Erythroblast (primary cell): ENCODE measurements at regions not wholly inside any gene's neighbourhood (a gene's known extent, or its start where the extent isn't known, plus 50 kb on each side); places are given as distances from the start of the nearest gene placed in this dataset.
"Not testable (repeated sequence)": the region's sequence is repeated elsewhere in the genome, so short reads cannot be mapped to it uniquely, and the experiment has no call there.

ENCODE experiments used
- DNase-seq, 2 experiments: peaks; one replicate each; lab custom pipeline; 2025; lab: John Stamatoyannopoulos, UW
- GATA1 ChIP-seq: IDR thresholded peaks from 2 replicates; pipeline ENCODE4 v1.6.1; 2011; ENCODE audit warnings: low read depth, mild to moderate bottlenecking, control low read depth, low read length, moderate library complexity
- POLR2A ChIP-seq: IDR thresholded peaks from 2 replicates; pipeline ENCODE4 v1.6.1; 2011; ENCODE audit warnings: mild to moderate bottlenecking, low read length

GRCh38 chr12:46901464-46902205, 75.8 kb upstream of the SLC38A4 start:
- TF ChIP-seq GATA1 (no peak), POLR2A (no peak)
- DNase-seq: no peak

GRCh38 chr12:46903058-46903457, 77.3 kb upstream of the SLC38A4 start:
- no peak for DNase-seq
- TF ChIP-seq POLR2A (no peak), GATA1 (no peak)

GRCh38 chr12:46904406-46905238, 78.8 kb upstream of the SLC38A4 start:
- DNase-seq: no peak
- TF ChIP-seq POLR2A (no peak), GATA1 (no peak)

GRCh38 chr12:46905239-46905627, 79.4 kb upstream of the SLC38A4 start:
- not testable (repeated sequence) for DNase-seq

- no peak for TF ChIP-seq POLR2A
- no peak for TF ChIP-seq GATA1
- DNase-seq: no peak
Observed at GRCh38 chr12:46907791-46908190, 82.0 kb upstream of the SLC38A4 start.

- TF ChIP-seq POLR2A: no peak
- TF ChIP-seq GATA1: no peak
- no peak for DNase-seq
Observed at GRCh38 chr12:46908236-46908935, 82.6 kb upstream of the SLC38A4 start.

DNA sequence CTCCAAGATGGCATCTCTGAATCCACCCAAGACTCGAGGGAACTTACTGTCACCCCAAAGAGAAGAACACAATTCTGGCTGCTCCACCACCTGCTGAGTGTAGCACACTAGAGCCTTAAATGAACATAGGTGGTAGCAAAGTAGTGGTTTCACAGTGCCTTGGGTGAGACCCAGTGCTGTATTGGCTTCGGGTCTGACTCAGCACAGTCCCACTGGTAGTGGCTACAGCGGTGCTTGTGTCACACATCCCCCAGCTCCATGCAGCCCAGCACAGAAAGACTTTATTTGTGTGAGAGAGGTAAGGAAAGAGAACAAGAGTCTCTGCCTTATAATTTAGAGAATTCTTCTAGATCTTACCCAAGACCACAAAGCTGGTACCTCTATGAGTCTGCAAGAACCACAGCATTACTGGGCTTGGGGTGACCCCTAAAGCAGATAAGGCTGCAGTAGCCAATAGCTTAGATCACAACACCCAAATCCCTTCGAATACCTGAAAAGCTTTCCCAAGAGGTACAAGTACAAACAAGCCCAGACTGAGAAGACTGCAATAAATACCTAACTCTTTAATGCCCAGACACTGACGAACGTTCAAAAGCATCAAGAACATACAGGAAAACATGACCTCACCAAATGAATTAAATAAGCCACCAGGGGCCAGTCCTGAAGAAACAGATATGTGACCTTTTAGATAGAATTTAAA, 83.3 kb upstream of the SLC38A4 start:
- no peak for TF ChIP-seq GATA1
- TF ChIP-seq POLR2A: no peak
- no peak for DNase-seq

DNA sequence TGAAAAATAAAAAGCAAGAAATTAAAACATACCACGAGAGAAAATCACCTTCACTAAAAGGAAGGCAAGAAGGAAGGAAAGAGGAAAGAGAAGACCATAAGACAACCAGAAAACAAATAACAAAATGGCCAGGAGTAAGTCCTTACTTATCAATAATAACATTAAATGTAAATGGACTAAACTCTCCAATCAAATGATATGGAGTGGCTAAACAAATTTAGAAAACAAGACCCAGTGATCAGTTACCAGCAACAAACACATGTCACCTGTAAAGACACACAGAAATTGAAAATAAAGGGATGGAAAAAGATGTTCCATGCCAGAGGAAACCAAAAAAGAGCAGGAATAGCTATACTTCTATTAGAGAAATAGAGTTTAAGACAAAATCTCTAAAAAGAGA, 85.0 kb upstream of the SLC38A4 start:
- no peak for DNase-seq
- no peak for TF ChIP-seq GATA1
- no peak for TF ChIP-seq POLR2A

- no peak for DNase-seq
- no peak for TF ChIP-seq GATA1
- no peak for TF ChIP-seq POLR2A
Observed at GRCh38 chr12:46914336-46914735, 88.5 kb upstream of the SLC38A4 start.

GRCh38 chr12:46915082-46915481, 89.3 kb upstream of the SLC38A4 start:
- DNase-seq: no peak
- TF ChIP-seq POLR2A (no peak), GATA1 (no peak)

DNA sequence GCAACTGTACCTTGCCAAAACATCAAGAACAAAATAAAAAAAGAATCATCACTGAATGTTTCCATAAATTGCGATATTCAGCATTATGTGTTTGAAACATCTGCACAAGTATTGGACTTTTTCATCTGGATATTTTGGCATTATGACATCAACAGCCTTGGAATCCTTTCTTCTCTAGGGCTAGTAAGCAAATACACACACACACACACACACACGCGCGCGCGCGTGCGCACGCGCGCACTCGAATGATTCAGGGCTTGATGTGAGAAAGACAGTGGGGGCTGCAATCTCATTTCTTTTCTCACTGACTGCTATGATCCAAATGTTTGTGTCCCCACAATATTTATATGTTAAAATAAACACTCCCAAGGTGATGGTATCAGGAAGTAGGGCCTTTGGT, 90.0 kb upstream of the SLC38A4 start:
- TF ChIP-seq POLR2A (no peak), GATA1 (no peak)
- no peak for DNase-seq

DNA sequence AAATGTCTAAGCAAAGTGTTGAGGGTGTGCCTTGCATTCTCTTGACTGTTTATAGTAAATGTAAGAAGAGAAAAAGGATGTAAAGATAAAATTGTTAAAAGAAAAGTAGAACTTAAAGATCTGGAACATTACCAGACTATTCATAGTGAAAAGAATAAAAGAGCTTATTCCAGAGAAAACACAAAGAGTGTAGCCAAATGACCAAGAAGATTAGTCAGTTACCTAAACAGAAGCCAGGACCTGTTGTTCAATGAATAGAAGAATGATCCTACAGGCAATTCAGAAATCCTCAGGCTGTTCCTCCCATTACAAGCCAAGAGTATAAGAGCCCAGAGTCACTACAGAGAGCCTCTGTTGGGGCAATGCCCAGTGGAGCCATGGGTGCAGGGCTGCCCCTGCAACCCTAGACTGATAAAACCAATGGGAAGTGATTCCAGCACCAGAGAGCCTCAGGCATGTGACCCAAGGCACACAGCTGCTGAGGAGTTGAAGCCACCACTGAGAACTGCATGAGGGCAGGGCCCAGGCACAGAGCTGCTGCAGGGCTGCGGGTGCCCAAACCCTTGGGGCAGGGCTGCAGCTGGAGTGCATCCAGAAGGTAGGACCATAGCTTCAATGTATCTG, 91.1 kb upstream of the SLC38A4 start:
- no peak for TF ChIP-seq GATA1
- no peak for TF ChIP-seq POLR2A

DNA sequence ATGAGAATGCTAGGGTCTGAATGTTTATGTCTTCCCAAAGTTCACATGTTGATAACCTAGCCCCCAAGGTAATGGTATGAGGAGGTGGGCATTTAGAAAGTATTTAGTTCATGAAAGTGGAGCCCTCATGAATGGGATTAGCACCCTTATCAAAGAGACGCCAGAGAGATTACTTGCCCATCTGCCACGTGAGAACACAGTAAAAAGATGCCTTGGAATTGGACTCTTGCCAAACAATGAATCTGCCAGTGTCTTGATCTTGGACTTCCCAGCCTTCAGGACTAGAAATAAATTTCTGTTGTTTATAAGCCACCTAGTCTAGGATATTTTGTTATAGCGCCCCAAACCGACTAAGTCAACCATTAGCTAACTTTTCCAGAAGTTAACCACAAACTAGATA, 92.0 kb upstream of the SLC38A4 start:
- TF ChIP-seq POLR2A: no peak
- no peak for TF ChIP-seq GATA1

More for the DNA sequence above, 91.1 kb upstream of the SLC38A4 start:
- no peak for DNase-seq

DNA sequence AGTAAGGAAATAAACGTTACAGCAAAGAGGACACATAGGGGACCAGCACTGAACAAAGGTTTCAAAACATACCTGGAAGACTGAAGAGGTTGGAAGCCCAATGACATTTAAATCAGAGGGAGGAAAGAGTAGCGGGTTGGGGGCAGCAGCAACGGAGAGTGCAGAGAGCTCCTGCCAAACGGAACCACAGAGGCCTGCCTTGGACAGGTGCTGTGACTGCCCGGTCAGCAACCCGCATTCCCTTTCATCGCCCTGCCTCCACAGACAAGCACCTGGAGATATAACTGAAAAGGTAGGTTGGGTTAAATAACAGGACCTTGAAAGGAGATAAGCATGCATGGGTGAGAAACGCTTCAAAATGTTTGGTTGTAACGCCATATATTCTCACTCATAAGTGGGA, 92.8 kb upstream of the SLC38A4 start:
- DNase-seq: no peak
- TF ChIP-seq GATA1: no peak
- no peak for TF ChIP-seq POLR2A

More for the DNA sequence above, 92.0 kb upstream of the SLC38A4 start:
- DNase-seq: no peak
